ENCODE measurements at regions not wholly inside any gene's neighbourhood (a gene's known extent, or its start where the extent isn't known, plus 50 kb on each side); places are given as distances from the start of the nearest gene placed in this dataset.
"Not testable (repeated sequence)": the region's sequence is repeated elsewhere in the genome, so short reads cannot be mapped to it uniquely, and the experiment has no call there.

DNA sequence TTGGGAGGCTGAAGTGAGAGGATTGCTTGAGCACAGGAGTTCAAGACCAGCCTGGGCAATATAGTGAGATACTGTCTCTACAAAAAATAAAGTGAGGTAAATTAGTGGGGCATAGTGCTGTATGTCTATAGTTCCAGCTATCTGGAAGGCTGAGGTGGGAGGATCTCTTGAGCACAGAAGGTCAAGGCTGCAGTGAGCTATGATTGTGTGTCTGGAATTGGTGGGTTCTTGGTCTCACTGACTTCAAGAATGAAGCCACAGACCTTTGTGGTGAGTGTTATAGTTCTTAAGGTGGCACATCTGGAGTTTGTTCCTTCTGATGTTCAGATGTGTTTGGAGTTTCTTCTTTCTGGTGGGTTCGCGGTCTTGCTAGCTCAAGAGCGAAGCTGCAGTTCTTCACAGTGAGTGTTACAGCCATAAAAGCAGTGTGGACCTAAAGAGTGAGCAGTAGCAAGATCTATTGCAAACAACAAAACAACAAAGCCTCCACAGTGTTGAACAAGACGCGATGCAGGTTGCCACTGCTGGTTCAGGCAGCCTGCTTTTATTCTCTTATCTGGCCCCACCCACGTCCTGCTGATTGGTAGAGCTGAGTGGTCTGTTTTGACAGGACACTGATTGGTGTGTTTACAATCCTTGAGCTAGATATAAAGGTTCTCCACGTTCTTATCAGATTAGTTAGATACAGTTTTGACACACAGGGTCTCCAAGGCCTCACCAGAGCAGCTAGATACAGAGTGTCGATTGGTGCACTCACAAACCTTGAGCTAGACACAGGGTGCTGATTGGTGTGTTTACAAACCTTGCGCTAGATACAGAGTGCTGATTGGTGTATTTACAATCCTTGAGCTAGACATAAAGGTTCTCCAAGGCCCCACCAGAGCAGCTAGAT, 79.3 kb upstream of the AMZ2 start:
- TF ChIP-seq, protein P1, sequence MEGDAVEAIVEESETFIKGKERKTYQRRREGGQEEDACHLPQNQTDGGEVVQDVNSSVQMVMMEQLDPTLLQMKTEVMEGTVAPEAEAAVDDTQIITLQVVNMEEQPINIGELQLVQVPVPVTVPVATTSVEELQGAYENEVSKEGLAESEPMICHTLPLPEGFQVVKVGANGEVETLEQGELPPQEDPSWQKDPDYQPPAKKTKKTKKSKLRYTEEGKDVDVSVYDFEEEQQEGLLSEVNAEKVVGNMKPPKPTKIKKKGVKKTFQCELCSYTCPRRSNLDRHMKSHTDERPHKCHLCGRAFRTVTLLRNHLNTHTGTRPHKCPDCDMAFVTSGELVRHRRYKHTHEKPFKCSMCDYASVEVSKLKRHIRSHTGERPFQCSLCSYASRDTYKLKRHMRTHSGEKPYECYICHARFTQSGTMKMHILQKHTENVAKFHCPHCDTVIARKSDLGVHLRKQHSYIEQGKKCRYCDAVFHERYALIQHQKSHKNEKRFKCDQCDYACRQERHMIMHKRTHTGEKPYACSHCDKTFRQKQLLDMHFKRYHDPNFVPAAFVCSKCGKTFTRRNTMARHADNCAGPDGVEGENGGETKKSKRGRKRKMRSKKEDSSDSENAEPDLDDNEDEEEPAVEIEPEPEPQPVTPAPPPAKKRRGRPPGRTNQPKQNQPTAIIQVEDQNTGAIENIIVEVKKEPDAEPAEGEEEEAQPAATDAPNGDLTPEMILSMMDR (IDR thresholded peaks at IDR 0.05; ENCODE audit: control extremely low read depth in 1 of 3, insufficient read depth in 1 of 3, low read depth in 1 of 3, low read length in 3 of 3) = not testable (repeated sequence)
- not testable (repeated sequence) for TF ChIP-seq SIN3A (conservative IDR thresholded peaks at IDR 0.05 in 1 of 2, IDR thresholded peaks at IDR 0.05 in 1 of 2; ENCODE audit: low read depth in 1 of 2, low read length in 2 of 2); SP2 (IDR thresholded peaks at IDR 0.05; ENCODE audit: low read length); POLR2AphosphoS5 (IDR thresholded peaks at IDR 0.05; ENCODE audit: low read depth, low read length); MAFK (IDR thresholded peaks at IDR 0.05; ENCODE audit: low read depth, low read length); POLR2A (IDR thresholded peaks at IDR 0.05; ENCODE audit: control extremely low read depth in 1 of 2, low read depth in 2 of 2, low read length in 2 of 2); JUND (IDR thresholded peaks at IDR 0.05; ENCODE audit: low read length)
- TF ChIP-seq, protein P2, sequence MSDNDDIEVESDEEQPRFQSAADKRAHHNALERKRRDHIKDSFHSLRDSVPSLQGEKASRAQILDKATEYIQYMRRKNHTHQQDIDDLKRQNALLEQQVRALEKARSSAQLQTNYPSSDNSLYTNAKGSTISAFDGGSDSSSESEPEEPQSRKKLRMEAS (IDR thresholded peaks at IDR 0.05) = not testable (repeated sequence)

Data from H1 (cell line).